Hindlimb muscle (tissue), 1 donor: ENCODE measurements at regions not wholly inside any gene's neighbourhood (a gene's known extent, or its start where the extent isn't known, plus 50 kb on each side); places are given as distances from the start of the nearest gene placed in this dataset.

Experiments
- DNase-seq: peaks from one replicate; pipeline ENCODE4 v3.0.0-alpha.2; 2013

GRCh38 chr14:98695809-98696208 lies 576.2 kb downstream of the BCL11B start:
- DNase-seq = no peak

- no peak for DNase-seq
Observed at GRCh38 chr14:98698341-98698740, 573.7 kb downstream of the BCL11B start.

GRCh38 chr14:98700748-98701147 lies 571.2 kb downstream of the BCL11B start:
- no peak for DNase-seq

DNA sequence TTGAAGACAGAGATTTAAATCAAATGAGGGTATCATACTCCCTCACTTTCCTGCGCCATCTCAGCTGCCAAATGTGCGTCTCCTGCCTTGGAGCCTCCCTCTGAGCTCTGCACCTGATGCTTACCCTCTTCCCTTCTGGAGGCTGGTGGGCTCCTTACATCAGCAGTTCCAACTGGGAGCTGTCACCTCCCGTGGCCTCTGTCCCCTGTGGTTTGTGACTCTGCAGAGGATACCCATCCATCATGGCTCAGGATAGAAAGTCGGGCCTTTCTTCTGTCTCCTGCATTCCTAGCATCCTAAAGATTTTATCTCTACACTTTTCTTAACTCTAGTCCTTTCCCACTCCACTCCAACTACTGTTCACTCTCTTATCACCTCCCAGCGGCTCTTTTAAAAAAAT lies 570.6 kb downstream of the BCL11B start:
- no peak for DNase-seq

DNA sequence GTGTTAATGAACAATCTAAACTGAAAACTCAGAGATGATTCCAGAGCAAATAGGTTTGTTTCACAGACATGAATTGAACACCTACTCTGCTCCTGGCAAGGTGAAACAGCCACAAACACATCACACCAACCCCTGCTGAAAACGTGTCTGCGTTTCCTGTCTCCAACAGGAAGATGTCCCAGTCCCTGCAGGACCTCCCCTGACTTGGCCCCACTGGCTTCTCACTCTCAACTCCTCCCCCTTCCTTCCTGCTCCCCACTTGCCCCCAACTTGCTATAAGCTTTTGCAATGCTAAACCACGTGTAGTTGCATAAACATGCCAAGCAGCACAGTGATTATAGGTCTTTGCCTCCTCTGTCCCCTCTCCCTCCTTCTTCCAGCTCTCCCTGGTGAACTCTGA lies 567.6 kb downstream of the BCL11B start:
- no peak for DNase-seq

- DNase-seq = no peak
Observed at GRCh38 chr14:98705871-98706300, 566.1 kb downstream of the BCL11B start.

DNA sequence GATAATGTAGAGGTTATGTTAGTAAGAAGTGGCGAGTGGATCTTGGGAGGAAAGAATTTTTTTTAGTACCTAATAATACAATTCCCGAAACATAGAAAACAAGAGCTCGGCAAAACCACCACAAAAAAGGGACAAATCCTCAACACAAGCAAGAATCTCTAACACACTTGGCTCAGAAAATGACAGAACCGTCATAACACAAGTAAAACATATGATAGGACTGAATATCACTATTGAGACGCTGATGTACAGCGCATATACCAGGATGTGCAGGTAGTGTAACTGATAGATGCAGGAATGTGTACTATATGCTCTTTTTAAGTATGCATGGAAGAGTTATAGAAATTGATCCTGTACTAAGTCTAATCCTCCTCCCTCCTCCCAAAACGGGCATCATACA lies 564.5 kb downstream of the BCL11B start:
- DNase-seq = no peak

GRCh38 chr14:98708555-98708954 lies 563.4 kb downstream of the BCL11B start:
- no peak for DNase-seq

DNA sequence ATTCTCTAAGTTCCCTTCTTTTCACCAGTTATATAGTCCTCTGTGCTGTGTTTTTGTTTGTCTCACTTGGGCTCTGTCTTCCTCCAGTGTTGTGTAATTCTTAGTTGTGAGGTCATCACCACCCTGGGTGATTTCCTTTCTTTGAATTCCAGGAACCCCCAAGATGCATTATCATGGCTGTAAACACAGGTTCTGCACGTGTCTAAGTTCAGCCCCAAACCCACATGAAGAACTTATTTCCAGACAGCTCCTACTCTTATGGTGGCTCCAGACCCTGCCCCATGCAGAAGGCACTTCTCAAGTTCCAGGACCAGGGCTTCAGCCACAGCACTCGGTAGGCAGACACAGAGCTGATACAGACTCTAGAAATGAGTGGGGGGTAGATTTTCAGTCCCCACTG lies 560.5 kb downstream of the BCL11B start:
- DNase-seq = no peak

GRCh38 chr14:98714626-98715425 lies 557.2 kb downstream of the BCL11B start:
- DNase-seq = no peak

- no peak for DNase-seq
Observed at GRCh38 chr14:98716133-98716532, 555.9 kb downstream of the BCL11B start.

GRCh38 chr14:98721061-98721460 lies 550.9 kb downstream of the BCL11B start:
- no peak for DNase-seq

GRCh38 chr14:98724734-98725133 lies 547.3 kb downstream of the BCL11B start:
- no peak for DNase-seq

DNA sequence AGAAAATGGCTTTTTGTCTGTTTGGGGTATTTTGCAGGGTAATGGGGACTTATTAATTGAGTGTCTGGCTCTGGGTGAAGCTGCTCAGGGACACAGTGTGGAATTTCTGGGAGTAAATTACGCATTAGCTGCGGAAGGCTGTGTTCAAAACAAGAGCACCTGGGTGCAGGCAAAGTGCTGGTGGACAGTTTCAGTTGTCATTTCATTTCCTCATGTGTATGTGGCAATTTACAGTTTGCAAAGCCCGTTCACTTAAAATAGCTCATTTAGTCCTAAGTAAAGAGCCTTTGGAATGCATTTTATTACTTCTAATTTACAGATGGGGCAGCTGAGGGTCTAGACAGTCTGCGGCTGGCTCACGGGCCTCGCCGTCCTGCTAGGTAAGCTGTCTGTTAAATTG lies 546.8 kb downstream of the BCL11B start:
- no peak for DNase-seq

- DNase-seq = no peak
Observed at GRCh38 chr14:98725676-98726075, 546.3 kb downstream of the BCL11B start.

- no peak for DNase-seq
Observed at GRCh38 chr14:98726585-98727405, 545.2 kb downstream of the BCL11B start.

DNA sequence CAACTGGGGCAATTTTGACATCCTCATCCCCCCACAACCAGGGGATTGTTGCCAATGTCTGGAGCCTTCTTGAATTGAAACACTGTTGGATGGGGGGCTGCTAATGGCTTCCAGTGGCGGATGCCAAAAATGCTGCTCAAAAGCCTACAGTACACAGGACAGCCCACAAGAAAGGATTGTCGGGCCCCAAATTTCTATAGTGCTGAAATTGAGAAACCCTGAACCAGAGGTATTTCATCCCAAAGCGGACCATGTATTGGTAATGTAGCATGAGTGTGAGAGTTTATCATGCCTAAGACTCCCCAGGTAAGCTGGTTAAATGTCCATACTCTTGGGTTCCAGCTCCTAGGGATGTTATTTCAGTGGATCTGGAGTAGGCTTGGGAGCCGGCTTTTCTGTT lies 544.0 kb downstream of the BCL11B start:
- DNase-seq = no peak

DNA sequence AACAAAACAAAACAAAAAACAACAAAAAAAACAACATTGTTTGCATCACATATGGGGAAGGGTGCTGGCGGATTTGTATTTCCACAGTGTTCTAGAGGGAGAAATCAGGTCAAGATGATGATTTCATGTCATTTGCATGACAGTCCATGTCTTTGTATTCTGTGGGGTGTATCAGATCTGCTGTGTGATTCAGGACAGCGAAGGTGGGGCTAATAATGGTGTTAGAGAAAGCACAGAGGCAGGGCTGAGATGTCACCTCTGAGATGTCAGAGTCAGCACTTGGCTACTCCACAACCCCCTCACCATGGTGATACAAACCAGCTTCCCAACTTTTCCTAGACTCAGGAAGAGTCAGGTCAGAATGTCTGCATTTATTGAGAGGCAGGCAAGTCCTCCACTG lies 543.2 kb downstream of the BCL11B start:
- no peak for DNase-seq

- DNase-seq = no peak
Observed at GRCh38 chr14:98731286-98731685, 540.7 kb downstream of the BCL11B start.

DNA sequence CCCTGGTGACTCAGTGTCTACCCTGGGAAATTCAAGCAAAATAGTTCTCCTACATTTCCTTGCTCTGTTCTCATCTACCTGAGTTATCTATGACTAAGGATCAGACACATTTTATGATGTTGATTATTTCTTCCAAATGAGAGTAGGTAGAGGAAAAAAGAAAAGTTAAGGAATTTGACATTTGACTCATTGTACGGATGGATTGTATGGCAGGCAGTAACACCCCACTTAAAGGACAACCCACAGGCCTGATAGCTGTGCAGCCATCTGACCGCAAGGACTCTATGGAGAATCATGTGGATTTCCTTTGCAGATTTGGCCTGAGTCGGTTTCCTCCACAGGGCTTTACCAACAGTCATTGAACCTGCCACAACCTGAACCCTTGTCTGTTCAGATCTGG lies 540.3 kb downstream of the BCL11B start:
- DNase-seq = no peak

GRCh38 chr14:98733536-98733935 lies 538.5 kb downstream of the BCL11B start:
- no peak for DNase-seq

DNA sequence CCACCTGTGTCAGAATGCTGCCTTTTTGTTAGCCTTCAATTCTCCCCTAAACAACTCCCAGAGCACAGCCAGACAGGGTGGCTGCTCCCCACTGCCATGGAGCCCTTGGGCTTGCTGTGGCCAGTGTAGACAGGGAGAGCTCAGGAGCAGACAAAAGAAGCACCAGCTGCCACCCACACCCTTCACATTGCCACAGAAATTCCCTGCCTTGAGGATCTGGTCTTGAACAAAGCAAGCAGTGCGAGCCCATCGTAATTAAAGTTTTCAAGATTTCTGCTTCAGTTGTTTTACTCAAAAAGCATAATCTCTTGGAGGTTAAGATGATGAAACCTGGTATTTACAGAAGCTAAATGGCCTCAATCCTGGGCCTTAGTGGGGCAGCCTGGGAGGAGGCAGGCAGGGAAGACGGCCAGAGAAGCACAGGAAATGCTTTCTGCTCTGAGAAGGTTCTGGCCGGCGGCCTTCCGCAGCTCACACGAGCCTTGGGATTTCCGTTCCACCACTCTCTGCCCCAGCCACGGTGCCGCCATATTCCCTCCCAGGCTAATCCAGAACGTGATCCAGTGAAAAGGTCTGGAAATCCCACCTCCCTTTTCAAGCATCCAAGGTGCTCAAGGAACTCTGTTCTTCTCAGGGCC lies 535.2 kb downstream of the BCL11B start:
- no peak for DNase-seq

DNA sequence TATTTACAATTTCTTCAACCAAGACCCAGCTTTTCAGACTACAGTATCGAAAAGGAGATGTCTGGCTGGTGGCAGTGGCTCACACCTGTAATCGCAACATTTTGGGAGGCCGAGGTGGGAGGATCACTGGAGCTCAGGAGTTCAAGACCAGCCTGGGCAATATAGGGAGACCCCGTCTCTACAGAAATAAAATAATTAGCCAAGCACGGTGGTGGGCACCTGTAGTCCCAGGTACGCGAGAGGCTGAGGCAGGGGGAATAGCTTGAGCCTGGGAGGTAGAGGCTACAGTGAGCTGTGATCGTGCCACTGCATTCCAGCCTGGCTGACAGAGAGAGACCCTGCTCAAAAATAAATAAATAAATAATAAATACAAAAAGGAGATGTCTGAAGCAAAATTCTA lies 530.5 kb downstream of the BCL11B start:
- no peak for DNase-seq

- no peak for DNase-seq
Observed at GRCh38 chr14:98742001-98742400, 530.0 kb downstream of the BCL11B start.
